ENCODE measurements at regions not wholly inside any gene's neighbourhood (a gene's known extent, or its start where the extent isn't known, plus 50 kb on each side); places are given as distances from the start of the nearest gene placed in this dataset.

- TF ChIP-seq, protein P1, sequence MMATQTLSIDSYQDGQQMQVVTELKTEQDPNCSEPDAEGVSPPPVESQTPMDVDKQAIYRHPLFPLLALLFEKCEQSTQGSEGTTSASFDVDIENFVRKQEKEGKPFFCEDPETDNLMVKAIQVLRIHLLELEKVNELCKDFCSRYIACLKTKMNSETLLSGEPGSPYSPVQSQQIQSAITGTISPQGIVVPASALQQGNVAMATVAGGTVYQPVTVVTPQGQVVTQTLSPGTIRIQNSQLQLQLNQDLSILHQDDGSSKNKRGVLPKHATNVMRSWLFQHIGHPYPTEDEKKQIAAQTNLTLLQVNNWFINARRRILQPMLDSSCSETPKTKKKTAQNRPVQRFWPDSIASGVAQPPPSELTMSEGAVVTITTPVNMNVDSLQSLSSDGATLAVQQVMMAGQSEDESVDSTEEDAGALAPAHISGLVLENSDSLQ (IDR thresholded peaks at IDR 0.05): no peak
- TF ChIP-seq HDGF (IDR thresholded peaks at IDR 0.05; ENCODE audit: borderline replicate concordance): no peak
- TF ChIP-seq NFRKB (IDR thresholded peaks at IDR 0.05): no peak
- no peak for TF ChIP-seq FOXA1 (IDR thresholded peaks at IDR 0.05)
- no peak for TF ChIP-seq FOXM1 (IDR thresholded peaks at IDR 0.05; ENCODE audit: borderline replicate concordance)
- no peak for TF ChIP-seq ARNT (IDR thresholded peaks at IDR 0.05)
- TF ChIP-seq ZNF384 (IDR thresholded peaks at IDR 0.05): no peak
- CTCF ChIA-PET: no interaction called here
- POLR2A ChIA-PET: no interaction called here
- DNase-seq (ENCODE audit: extremely low spot score): no peak
These were observed 2719.4 kb downstream of the PCDH9 start for GRCh38 chr13:64510747-64511146.

DNA sequence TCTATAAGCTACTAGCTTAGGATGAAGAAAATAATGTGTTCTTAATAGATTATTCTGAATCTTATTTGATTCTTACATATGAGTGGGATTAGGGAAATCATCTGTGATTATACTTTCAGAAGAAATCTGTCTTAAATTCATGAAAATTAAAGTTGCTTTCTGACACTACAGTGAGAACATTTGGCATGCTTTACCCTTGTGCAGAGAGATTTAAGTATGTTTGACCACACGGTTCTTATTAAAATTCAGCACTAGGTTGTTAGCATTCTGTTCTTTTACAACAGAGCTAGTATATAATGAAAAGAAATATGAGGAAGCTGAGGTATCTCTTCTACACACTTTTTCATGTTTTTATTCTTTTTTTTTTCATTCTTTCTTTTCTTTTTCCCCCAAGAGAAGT, 2723.9 kb downstream of the PCDH9 start:
- DNase-seq (ENCODE audit: extremely low spot score): no peak
- no peak for TF ChIP-seq LEF1 (IDR thresholded peaks at IDR 0.05; ENCODE audit: borderline replicate concordance)
- no peak for TF ChIP-seq NFRKB (IDR thresholded peaks at IDR 0.05)
- no peak for TF ChIP-seq BHLHE40 (IDR thresholded peaks at IDR 0.05; ENCODE audit: borderline replicate concordance)
- TF ChIP-seq ELF4 (IDR thresholded peaks at IDR 0.05): no peak
- TF ChIP-seq ZNF384 (IDR thresholded peaks at IDR 0.05): no peak
- no peak for TF ChIP-seq CTBP1 (IDR thresholded peaks at IDR 0.05; ENCODE audit: borderline replicate concordance)
- TF ChIP-seq ARNT (IDR thresholded peaks at IDR 0.05): no peak
- TF ChIP-seq FOXA1 (IDR thresholded peaks at IDR 0.05): no peak
- ChIA-PET POLR2A (no interaction called here), CTCF (no interaction called here)

DNA sequence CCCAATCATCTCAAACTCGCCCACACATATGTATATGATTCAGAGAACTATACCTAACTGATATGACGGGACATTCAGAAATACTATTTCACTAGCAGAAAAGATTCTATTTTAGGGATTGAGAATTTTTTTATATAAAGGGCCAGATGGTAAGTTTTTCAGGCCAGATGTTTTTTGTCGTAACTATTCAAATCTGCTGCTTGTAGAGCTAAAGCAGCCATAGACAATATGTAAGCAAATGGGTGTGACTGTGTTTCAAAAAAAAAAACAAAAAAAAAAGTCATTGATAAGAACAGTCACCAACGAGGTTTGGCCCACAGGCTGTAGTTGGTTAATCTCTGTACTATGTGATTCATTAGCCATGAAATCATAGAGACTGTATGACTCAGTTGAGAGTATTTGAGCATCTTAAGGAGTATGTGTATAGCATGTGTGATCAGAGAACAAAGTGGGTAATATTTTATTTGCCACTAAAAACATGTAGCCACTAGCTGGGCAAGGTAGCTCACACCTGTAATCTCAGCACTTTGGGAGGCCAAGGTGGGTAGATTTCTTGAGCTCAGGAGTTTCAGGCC, 2724.7 kb downstream of the PCDH9 start:
- TF ChIP-seq BHLHE40 (IDR thresholded peaks at IDR 0.05; ENCODE audit: borderline replicate concordance) (no peak), LEF1 (IDR thresholded peaks at IDR 0.05; ENCODE audit: borderline replicate concordance) (no peak), FOXA1 (IDR thresholded peaks at IDR 0.05) (no peak), CTBP1 (IDR thresholded peaks at IDR 0.05; ENCODE audit: borderline replicate concordance) (no peak), FOXK2 (IDR thresholded peaks at IDR 0.05) (no peak), ARNT (IDR thresholded peaks at IDR 0.05) (no peak), ZNF384 (IDR thresholded peaks at IDR 0.05) (no peak), FOXM1 (IDR thresholded peaks at IDR 0.05; ENCODE audit: borderline replicate concordance) (no peak)
- ChIA-PET CTCF (interaction anchor here (0.6 kb wide), 1 partner anchor 795 kb away, joined by 4 read pairs; no protein-coding TSS in a partner anchor), POLR2A (no interaction called here)
- DNase-seq (ENCODE audit: extremely low spot score): no peak

- ChIA-PET POLR2A (no interaction called here), CTCF (no interaction called here)
- no peak for DNase-seq (ENCODE audit: extremely low spot score)
- TF ChIP-seq, protein P1 (IDR thresholded peaks at IDR 0.05): no peak
- TF ChIP-seq ARNT (IDR thresholded peaks at IDR 0.05): no peak
- TF ChIP-seq ELF4 (IDR thresholded peaks at IDR 0.05): no peak
These were observed 2741.4 kb downstream of the PCDH9 start for GRCh38 chr13:64488731-64489130.

GRCh38 chr13:64482373-64482772, 2747.8 kb downstream of the PCDH9 start:
- POLR2A ChIA-PET: no interaction called here
- CTCF ChIA-PET: no interaction called here

GRCh38 chr13:64480672-64481071, 2749.5 kb downstream of the PCDH9 start:
- TF ChIP-seq NFRKB (IDR thresholded peaks at IDR 0.05) (no peak), FOXK2 (IDR thresholded peaks at IDR 0.05) (no peak)
- DNase-seq (ENCODE audit: extremely low spot score): no peak
- CTCF ChIA-PET: no interaction called here
- POLR2A ChIA-PET: no interaction called here

More at GRCh38 chr13:64482373-64482772, 2747.8 kb downstream of the PCDH9 start:
- DNase-seq (ENCODE audit: extremely low spot score): no peak
- no peak for TF ChIP-seq NFRKB (IDR thresholded peaks at IDR 0.05)
- TF ChIP-seq CTBP1 (IDR thresholded peaks at IDR 0.05; ENCODE audit: borderline replicate concordance): no peak
- TF ChIP-seq HDGF (IDR thresholded peaks at IDR 0.05; ENCODE audit: borderline replicate concordance): no peak
- no peak for TF ChIP-seq ARNT (IDR thresholded peaks at IDR 0.05)
- TF ChIP-seq BHLHE40 (IDR thresholded peaks at IDR 0.05; ENCODE audit: borderline replicate concordance): no peak
- no peak for TF ChIP-seq FOXK2 (IDR thresholded peaks at IDR 0.05)
- TF ChIP-seq ZNF384 (IDR thresholded peaks at IDR 0.05): no peak
- no peak for TF ChIP-seq FOXA1 (IDR thresholded peaks at IDR 0.05)
- TF ChIP-seq L3MBTL2 (conservative IDR thresholded peaks at IDR 0.05): no peak
- TF ChIP-seq ELF4 (IDR thresholded peaks at IDR 0.05): no peak
- TF ChIP-seq LEF1 (IDR thresholded peaks at IDR 0.05; ENCODE audit: borderline replicate concordance): no peak
- no peak for TF ChIP-seq SUZ12 (IDR thresholded peaks at IDR 0.05)
- TF ChIP-seq FOXM1 (IDR thresholded peaks at IDR 0.05; ENCODE audit: borderline replicate concordance): no peak
- no peak for TF ChIP-seq SP1 (IDR thresholded peaks at IDR 0.05)
- TF ChIP-seq, protein P1 (IDR thresholded peaks at IDR 0.05): no peak
- TF ChIP-seq TARDBP (IDR thresholded peaks at IDR 0.05): no peak

DNA sequence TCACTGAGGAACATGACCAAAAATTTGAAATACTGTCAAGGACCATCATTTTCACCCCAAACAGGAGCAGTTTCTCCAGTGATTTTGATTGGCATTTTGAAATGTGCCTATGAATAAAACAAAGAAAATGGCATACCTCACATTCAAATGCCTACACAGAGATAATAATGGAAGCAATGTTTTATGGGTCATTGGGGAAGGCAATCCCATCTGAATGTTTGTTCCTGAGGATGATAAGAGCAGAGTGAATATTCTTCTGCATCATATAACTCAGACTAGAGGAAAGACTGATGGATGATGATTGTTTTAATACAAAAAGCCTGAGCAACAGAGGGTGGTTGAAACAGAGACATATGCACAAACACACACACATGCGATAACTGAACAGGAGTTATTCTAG, 2749.9 kb downstream of the PCDH9 start:
- TF ChIP-seq CTBP1 (IDR thresholded peaks at IDR 0.05; ENCODE audit: borderline replicate concordance): no peak
- TF ChIP-seq FOXK2 (IDR thresholded peaks at IDR 0.05): no peak
- TF ChIP-seq ELF4 (IDR thresholded peaks at IDR 0.05): no peak
- TF ChIP-seq FOXM1 (IDR thresholded peaks at IDR 0.05; ENCODE audit: borderline replicate concordance): no peak
- TF ChIP-seq ARNT (IDR thresholded peaks at IDR 0.05): no peak
- TF ChIP-seq ZNF384 (IDR thresholded peaks at IDR 0.05): no peak
- no peak for TF ChIP-seq SUZ12 (IDR thresholded peaks at IDR 0.05)
- no peak for TF ChIP-seq HDGF (IDR thresholded peaks at IDR 0.05; ENCODE audit: borderline replicate concordance)
- TF ChIP-seq, protein P1 (IDR thresholded peaks at IDR 0.05): no peak
- no peak for TF ChIP-seq L3MBTL2 (conservative IDR thresholded peaks at IDR 0.05)
- no peak for TF ChIP-seq LEF1 (IDR thresholded peaks at IDR 0.05; ENCODE audit: borderline replicate concordance)
- TF ChIP-seq TARDBP (IDR thresholded peaks at IDR 0.05): no peak
- TF ChIP-seq NFRKB (IDR thresholded peaks at IDR 0.05): no peak
- no peak for TF ChIP-seq SP1 (IDR thresholded peaks at IDR 0.05)
- TF ChIP-seq FOXA1 (IDR thresholded peaks at IDR 0.05): no peak
- ChIA-PET POLR2A (no interaction called here), CTCF (no interaction called here)
- no peak for DNase-seq (ENCODE audit: extremely low spot score)

Data from HEK293T (cell line).